ENCODE measurements at regions not wholly inside any gene's neighbourhood (a gene's known extent, or its start where the extent isn't known, plus 50 kb on each side); places are given as distances from the start of the nearest gene placed in this dataset.
A peak's percentile ranks its signal among the peaks of the same experiment; 100 is the strongest.
"Not testable (repeated sequence)": the region's sequence is repeated elsewhere in the genome, so short reads cannot be mapped to it uniquely, and the experiment has no call there.

DNA sequence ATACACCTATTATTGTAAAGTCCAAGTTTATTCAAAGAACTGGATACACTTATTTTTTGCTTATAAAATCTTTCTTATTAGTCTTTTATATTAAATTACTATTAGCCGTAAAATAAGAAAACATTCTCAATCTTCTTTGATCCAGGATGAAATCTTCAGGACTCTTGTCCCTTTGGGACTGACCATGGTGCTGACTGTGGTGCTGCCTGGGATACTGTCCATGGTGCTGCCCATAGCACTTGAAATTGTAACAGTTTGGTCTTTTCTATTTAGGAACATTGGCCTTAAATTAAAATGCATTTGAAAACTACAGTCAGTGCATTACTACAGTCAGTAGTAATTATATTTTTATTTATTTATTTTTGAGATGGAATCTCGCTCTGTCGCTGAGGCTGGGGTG lies 53.0 kb upstream of the ARL17B start:
- H3K4me3 ChIP-seq (ENCODE audit: control insufficient read depth in 1 of 2, extremely low read depth in 1 of 2, low read length in 1 of 2); H3K27ac Mint-ChIP-seq; H3K9me3 Mint-ChIP-seq; H3K27me3 Mint-ChIP-seq; H3K27me3 ChIP-seq (replicated peaks in 1 of 2; ENCODE audit: control insufficient read depth in 2 of 2, extremely low read depth in 1 of 2, insufficient read depth in 2 of 2, low read length in 1 of 2); H3K4me3 Mint-ChIP-seq; DNase-seq; H3K27ac ChIP-seq (ENCODE audit: low read length); H3K36me3 ChIP-seq (ENCODE audit: control insufficient read depth in 2 of 2, extremely low read depth in 1 of 2, insufficient read depth in 1 of 2, low read length in 1 of 2); ATAC-seq (replicated peaks in 1 of 4); H3K4me1 Mint-ChIP-seq; POLR2A ChIA-PET; H3K9me3 ChIP-seq; CTCF ChIA-PET; H3K4me1 ChIP-seq (ENCODE audit: control insufficient read depth in 1 of 2, extremely low read depth in 1 of 2, insufficient read depth in 2 of 2, low read length in 2 of 2); H3K36me3 Mint-ChIP-seq: not testable (repeated sequence)
- WGBS (ENCODE audit: insufficient coverage), result no CpG with 5 or more reads among the region's 3 CpGs

DNA sequence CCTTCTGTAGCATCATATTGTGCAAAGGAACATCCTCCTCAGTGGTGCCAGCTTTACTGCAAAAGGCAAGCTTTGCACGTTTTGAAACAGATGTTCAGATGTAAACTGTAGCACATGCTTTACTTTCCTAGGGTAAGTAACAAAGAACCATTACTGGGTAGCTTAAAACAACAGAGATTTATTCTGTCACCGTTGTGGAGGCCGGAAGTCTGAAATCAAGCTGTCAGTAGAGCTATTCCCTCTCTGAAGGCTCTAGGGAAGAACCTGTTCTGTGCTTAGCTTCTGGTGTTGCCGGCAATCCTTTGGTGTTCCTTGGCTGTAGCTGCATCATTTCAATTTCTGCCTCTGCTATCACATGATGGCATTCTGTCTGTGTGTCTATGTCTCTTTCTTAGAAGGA lies 50.6 kb upstream of the ARL17B start:
- H3K4me1 ChIP-seq (ENCODE audit: control insufficient read depth in 1 of 2, extremely low read depth in 1 of 2, insufficient read depth in 2 of 2, low read length in 2 of 2); H3K36me3 Mint-ChIP-seq; H3K27me3 ChIP-seq (replicated peaks in 1 of 2; ENCODE audit: control insufficient read depth in 2 of 2, extremely low read depth in 1 of 2, insufficient read depth in 2 of 2, low read length in 1 of 2); H3K4me3 Mint-ChIP-seq; CTCF ChIA-PET; H3K27me3 Mint-ChIP-seq; H3K9me3 ChIP-seq; H3K4me1 Mint-ChIP-seq; H3K9me3 Mint-ChIP-seq; H3K27ac ChIP-seq (ENCODE audit: low read length); H3K36me3 ChIP-seq (ENCODE audit: control insufficient read depth in 2 of 2, extremely low read depth in 1 of 2, insufficient read depth in 1 of 2, low read length in 1 of 2); H3K4me3 ChIP-seq (ENCODE audit: control insufficient read depth in 1 of 2, extremely low read depth in 1 of 2, low read length in 1 of 2); H3K27ac Mint-ChIP-seq; POLR2A ChIA-PET: not testable (repeated sequence)
- no CpG with 5 or more reads among the region's 4 CpGs for WGBS (ENCODE audit: insufficient coverage)
- peak in 3 of 35 experiments; percentile 0 to 1 (median 1) for DNase-seq
- peak; percentile 26 to 63 (median 33) for ATAC-seq (replicated peaks in 1 of 4)

DNA sequence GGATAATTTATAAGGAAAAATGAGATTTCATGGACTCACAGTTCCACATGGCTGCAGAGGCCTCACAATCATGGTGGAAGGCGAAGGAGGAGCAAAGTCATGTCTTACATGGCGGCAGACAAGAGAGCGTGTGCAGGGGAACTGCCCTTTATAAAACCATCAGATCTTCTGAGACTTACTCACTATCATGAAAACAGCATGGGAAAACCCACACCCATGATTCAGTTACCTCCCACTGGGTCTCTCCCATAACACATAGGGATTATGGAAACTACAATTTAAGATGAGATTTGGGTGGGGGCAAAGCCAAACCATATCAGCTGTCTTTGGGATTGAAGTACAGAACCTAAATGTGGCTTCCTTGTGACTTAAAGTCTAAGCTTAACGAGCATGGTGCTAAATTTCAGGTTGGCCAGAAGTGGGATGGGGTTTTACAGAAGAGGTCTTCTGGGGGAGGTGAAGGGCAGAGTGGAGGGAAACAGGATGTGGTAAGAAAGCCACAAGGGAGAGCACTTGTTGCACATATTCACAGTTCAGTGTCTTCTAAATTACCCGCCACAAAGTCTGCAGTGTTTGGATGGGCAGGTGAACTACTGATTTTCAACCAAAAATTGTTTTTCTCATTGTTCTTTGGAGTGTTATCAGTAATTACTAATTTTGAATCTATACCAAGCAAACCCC lies 49.7 kb upstream of the ARL17B start:
- H3K9me3 ChIP-seq; H3K27ac ChIP-seq (ENCODE audit: low read length); H3K4me3 ChIP-seq (ENCODE audit: control insufficient read depth in 1 of 2, extremely low read depth in 1 of 2, low read length in 1 of 2); H3K36me3 Mint-ChIP-seq; POLR2A ChIA-PET; H3K27me3 ChIP-seq (replicated peaks in 1 of 2; ENCODE audit: control insufficient read depth in 2 of 2, extremely low read depth in 1 of 2, insufficient read depth in 2 of 2, low read length in 1 of 2); H3K27me3 Mint-ChIP-seq; H3K4me1 Mint-ChIP-seq; H3K4me3 Mint-ChIP-seq; H3K9me3 Mint-ChIP-seq; CTCF ChIA-PET; H3K27ac Mint-ChIP-seq; DNase-seq; H3K36me3 ChIP-seq (ENCODE audit: control insufficient read depth in 2 of 2, extremely low read depth in 1 of 2, insufficient read depth in 1 of 2, low read length in 1 of 2); H3K4me1 ChIP-seq (ENCODE audit: control insufficient read depth in 1 of 2, extremely low read depth in 1 of 2, insufficient read depth in 2 of 2, low read length in 2 of 2): not testable (repeated sequence)
- peak; percentile 92 to 99 (median 96) for ATAC-seq (replicated peaks in 1 of 4)
- no CpG with 5 or more reads among the region's 5 CpGs for whole genome bisulfite sequencing (ENCODE audit: insufficient coverage)

All from T-cell (primary cell).